IPS-18a (cell line): ENCODE measurements at regions not wholly inside any gene's neighbourhood (a gene's known extent, or its start where the extent isn't known, plus 50 kb on each side); places are given as distances from the start of the nearest gene placed in this dataset.

Experiments used
- H3K27ac ChIP-seq: one replicate; pipeline ENCODE4 v1.5.1; 2013; ENCODE audit warnings: low read length
- H3K27me3 ChIP-seq: one replicate; pipeline ENCODE4 v1.6.1; 2013; ENCODE audit warnings: mild to moderate bottlenecking, low read length; ENCODE audit not compliant: control insufficient read depth, insufficient read depth
- H3K36me3 ChIP-seq: one replicate; pipeline ENCODE4 v1.6.1; 2013; ENCODE audit warnings: low read depth, low read length; ENCODE audit not compliant: control insufficient read depth
- H3K4me1 ChIP-seq: one replicate; pipeline ENCODE4 v1.6.1; 2013; ENCODE audit warnings: low read depth, low read length; ENCODE audit not compliant: control insufficient read depth
- H3K4me3 ChIP-seq: one replicate; pipeline ENCODE4 v1.5.1; 2013; ENCODE audit warnings: low read length
- H3K9ac ChIP-seq: one replicate; pipeline ENCODE4 v1.6.1; 2013; ENCODE audit warnings: mild to moderate bottlenecking, low read length, moderate library complexity
- H3K9me3 ChIP-seq: one replicate; pipeline ENCODE4 v1.6.1; 2013; ENCODE audit warnings: low read depth, low read length; ENCODE audit not compliant: control insufficient read depth

- no peak overlapping the region for H3K27ac ChIP-seq
- H3K36me3 ChIP-seq: no peaks in the 10 kb centered on the region
- H3K27me3 ChIP-seq: no peaks in the 10 kb centered on the region
- no peak overlapping the region for H3K4me3 ChIP-seq
- no peak overlapping the region for H3K9ac ChIP-seq
- no peaks in the 10 kb centered on the region for H3K9me3 ChIP-seq
- H3K4me1 ChIP-seq: no peaks in the 10 kb centered on the region
Measured at GRCh38 chr6:82088978-82089771, 158.4 kb downstream of the IBTK start.

GRCh38 chr6:82086944-82087343, 160.6 kb downstream of the IBTK start:
- Histone ChIP-seq H3K27ac (no peak overlapping the region), H3K4me3 (no peak overlapping the region)

DNA sequence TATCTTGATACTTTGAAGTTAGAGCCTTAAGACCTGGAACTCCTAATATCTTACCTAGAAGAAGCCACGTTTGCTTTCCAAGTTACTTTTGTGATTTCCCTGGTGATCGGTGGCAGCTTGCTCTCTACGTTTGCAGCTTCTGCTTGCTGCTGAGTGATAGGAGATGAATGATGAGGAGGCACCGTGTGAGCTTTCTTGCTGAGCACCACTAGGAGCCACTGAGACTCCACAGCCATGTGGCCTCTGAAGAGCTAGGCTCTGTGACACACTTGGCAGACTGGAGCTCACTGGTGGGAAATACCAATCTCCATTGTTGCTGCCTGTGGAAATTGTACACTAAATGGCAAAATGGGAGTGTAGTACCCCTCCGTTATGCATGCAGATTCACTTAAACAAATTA, 161.8 kb downstream of the IBTK start:
- Histone ChIP-seq H3K9ac (no peak overlapping the region), H3K9me3 (no peaks in the 10 kb centered on the region), H3K4me3 (no peak overlapping the region), H3K4me1 (no peaks in the 10 kb centered on the region), H3K27ac (no peak overlapping the region), H3K27me3 (no peaks in the 10 kb centered on the region), H3K36me3 (no peaks in the 10 kb centered on the region)

More at GRCh38 chr6:82086944-82087343, 160.6 kb downstream of the IBTK start:
- Histone ChIP-seq H3K9ac (no peak overlapping the region), H3K27me3 (no peaks in the 10 kb centered on the region), H3K9me3 (no peaks in the 10 kb centered on the region), H3K36me3 (no peaks in the 10 kb centered on the region), H3K4me1 (no peaks in the 10 kb centered on the region)

- H3K27ac ChIP-seq: no peak overlapping the region
- H3K27me3 ChIP-seq: no peaks in the 10 kb centered on the region
- H3K4me1 ChIP-seq: no peaks in the 10 kb centered on the region
- no peak overlapping the region for H3K4me3 ChIP-seq
- no peaks in the 10 kb centered on the region for H3K9me3 ChIP-seq
- no peaks in the 10 kb centered on the region for H3K36me3 ChIP-seq
- no peak overlapping the region for H3K9ac ChIP-seq
Measured at GRCh38 chr6:82084324-82084920, 163.1 kb downstream of the IBTK start.

- H3K36me3 ChIP-seq: no peaks in the 10 kb centered on the region
- H3K27me3 ChIP-seq: no peaks in the 10 kb centered on the region
- no peak overlapping the region for H3K4me3 ChIP-seq
- no peak overlapping the region for H3K9ac ChIP-seq
- no peaks in the 10 kb centered on the region for H3K9me3 ChIP-seq
- H3K4me1 ChIP-seq: no peaks in the 10 kb centered on the region
- H3K27ac ChIP-seq: no peak overlapping the region
Measured at GRCh38 chr6:82083646-82084045, 163.9 kb downstream of the IBTK start.

DNA sequence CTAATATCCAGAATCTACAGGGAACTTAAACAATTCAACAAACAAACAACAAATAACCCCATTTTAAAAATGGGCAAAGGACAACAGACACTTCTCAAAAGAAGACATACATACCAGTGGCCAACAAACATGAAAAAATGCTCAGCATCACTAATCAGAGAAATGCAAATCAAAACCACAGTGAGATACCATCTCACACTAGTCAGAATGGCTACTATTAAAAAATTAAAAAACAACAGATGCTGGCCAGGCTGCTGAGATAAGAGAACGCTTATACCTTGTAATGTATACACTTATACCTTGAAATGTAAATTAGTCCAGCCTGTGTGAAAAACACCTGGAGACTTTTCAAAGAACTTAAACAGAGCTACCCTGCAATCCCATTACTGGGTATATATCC, 166.8 kb downstream of the IBTK start:
- Histone ChIP-seq H3K36me3 (no peaks in the 10 kb centered on the region), H3K4me1 (no peaks in the 10 kb centered on the region), H3K9ac (no peak overlapping the region), H3K9me3 (no peaks in the 10 kb centered on the region), H3K27me3 (no peaks in the 10 kb centered on the region), H3K4me3 (no peak overlapping the region), H3K27ac (no peak overlapping the region)

DNA sequence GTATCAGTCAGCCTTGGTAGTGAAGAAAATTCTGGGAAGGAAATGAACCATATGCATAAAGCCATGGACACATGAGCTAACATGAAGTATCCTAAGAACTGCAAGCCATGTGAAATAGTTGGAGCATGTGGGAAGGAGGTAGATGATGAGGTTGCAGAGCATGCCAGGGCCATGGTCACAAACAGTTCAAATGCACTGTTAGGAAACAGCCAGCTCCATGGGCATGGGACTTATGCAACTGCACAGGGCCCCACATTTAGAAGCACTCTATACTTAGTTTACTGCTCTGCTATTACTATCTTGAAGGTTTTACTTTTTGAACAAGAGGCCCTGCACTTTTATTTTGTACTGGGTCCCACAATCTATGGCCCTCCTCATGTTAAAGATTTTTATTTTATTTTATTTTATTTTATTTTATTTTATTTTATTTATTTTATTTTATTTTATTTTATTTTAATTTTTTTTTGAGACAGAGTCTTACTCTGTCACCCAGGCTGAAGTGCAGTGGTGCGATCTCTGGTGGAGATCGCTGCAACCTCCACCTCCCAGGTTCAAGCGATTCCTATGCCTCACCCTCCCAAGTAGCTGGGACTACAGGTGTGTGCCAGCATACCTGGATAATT, 169.1 kb downstream of the IBTK start:
- no peak overlapping the region for H3K4me3 ChIP-seq
- H3K4me1 ChIP-seq: no peaks in the 10 kb centered on the region
- H3K27ac ChIP-seq: no peak overlapping the region
- no peaks in the 10 kb centered on the region for H3K9me3 ChIP-seq
- H3K27me3 ChIP-seq: no peaks in the 10 kb centered on the region
- no peak overlapping the region for H3K9ac ChIP-seq
- no peaks in the 10 kb centered on the region for H3K36me3 ChIP-seq

DNA sequence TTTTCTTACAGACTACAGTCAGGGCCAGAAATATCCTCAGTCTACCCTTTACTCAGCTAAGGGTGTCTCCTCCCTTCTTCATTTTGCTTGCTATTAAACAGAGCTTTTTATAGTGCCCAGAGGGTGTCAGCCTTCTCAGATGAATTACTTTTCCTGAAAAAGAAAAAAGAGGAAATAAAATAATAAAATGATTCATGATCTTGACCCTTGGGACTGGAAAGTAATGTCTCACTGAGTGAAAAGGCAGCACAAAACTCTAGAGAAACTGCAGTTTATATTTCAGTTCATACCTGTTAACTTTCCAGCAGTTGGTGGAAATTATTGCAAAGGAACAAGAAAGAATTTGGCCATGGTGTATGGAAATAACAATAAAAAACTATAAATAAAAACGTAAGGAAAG, 170.6 kb downstream of the IBTK start:
- Histone ChIP-seq H3K4me1 (no peaks in the 10 kb centered on the region), H3K9ac (no peak overlapping the region), H3K9me3 (no peaks in the 10 kb centered on the region), H3K27ac (no peak overlapping the region), H3K27me3 (no peaks in the 10 kb centered on the region), H3K4me3 (no peak overlapping the region), H3K36me3 (no peaks in the 10 kb centered on the region)

DNA sequence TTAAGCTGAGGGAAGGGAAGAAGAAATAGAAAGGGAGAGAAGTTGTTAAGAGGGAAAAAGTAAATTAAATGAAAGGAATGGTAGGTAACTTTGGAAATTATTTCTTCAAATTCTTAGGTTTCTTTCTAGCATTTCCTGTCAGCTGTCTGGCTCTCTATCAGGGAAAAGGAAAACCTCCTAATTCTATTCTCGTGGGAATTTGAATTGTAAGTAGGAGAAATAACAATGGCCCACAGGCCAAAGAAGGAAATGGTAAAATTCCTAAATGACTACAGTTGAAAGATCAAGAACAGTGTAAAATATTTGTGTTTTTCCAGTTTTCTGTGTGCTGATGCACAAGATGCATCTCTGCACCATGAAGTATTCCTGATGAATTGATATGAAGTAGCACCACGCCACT, 173.0 kb downstream of the IBTK start:
- Histone ChIP-seq H3K27me3 (no peaks in the 10 kb centered on the region), H3K36me3 (no peaks in the 10 kb centered on the region), H3K4me3 (no peak overlapping the region), H3K4me1 (no peaks in the 10 kb centered on the region), H3K9me3 (no peaks in the 10 kb centered on the region), H3K27ac (no peak overlapping the region), H3K9ac (no peak overlapping the region)

- Histone ChIP-seq H3K36me3 (no peaks in the 10 kb centered on the region), H3K9me3 (no peaks in the 10 kb centered on the region), H3K27ac (no peak overlapping the region), H3K4me1 (no peaks in the 10 kb centered on the region), H3K27me3 (no peaks in the 10 kb centered on the region), H3K9ac (no peak overlapping the region), H3K4me3 (no peak overlapping the region)
Measured at GRCh38 chr6:82073484-82073883, 174.1 kb downstream of the IBTK start.

DNA sequence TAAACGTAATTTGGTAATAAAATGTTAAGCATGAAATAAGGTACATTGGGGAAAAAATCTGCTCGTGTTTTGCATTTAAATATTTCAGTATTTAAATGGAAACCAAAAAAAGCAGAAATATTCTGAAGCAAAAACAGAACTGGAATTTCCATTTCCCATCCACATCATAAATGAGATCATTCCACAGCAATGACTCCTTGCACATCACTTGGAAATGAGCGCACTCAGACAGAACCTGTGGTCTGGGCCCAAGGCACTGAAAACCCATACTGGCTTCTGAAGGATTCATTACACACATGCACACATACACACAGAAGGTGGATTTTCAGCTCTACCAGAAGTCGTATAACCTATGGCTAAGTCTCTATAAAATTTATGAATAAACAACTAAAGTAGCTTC, 174.8 kb downstream of the IBTK start:
- H3K4me3 ChIP-seq: no peak overlapping the region
- no peaks in the 10 kb centered on the region for H3K36me3 ChIP-seq
- H3K4me1 ChIP-seq: no peaks in the 10 kb centered on the region
- no peak overlapping the region for H3K27ac ChIP-seq
- no peaks in the 10 kb centered on the region for H3K27me3 ChIP-seq
- no peaks in the 10 kb centered on the region for H3K9me3 ChIP-seq
- H3K9ac ChIP-seq: no peak overlapping the region

DNA sequence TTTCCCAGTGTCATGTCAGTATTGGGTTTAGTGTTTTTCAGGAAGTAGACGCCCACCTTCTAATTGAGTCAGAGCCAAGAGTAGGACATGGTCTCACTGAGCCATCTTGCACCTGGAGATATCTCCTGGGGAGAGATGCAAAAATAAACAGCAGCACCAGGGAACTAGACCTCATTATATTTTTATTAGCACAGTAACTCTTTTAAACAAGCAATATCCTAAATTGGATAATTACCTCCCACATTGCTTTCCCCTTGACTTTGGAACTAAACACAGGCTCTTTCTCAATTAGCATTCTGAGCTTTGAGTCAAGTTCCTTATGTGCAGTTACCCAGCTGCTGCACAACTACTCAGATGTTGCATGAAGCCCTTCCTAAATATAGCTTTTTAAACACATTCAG, 175.4 kb downstream of the IBTK start:
- H3K27ac ChIP-seq: no peak overlapping the region
- no peak overlapping the region for H3K9ac ChIP-seq
- no peak overlapping the region for H3K4me3 ChIP-seq
- H3K9me3 ChIP-seq: no peaks in the 10 kb centered on the region
- H3K36me3 ChIP-seq: no peaks in the 10 kb centered on the region
- H3K4me1 ChIP-seq: no peaks in the 10 kb centered on the region
- no peaks in the 10 kb centered on the region for H3K27me3 ChIP-seq
